GM21390 (cell line): ENCODE measurements at regions not wholly inside any gene's neighbourhood (a gene's known extent, or its start where the extent isn't known, plus 50 kb on each side); places are given as distances from the start of the nearest gene placed in this dataset.

Experiments used
- ATAC-seq: cut with Tn5 transposase; IDR thresholded peaks from one replicate; pipeline ENCODE4 v1.9.1; 2021; ENCODE audit not compliant: unreplicated experiment

GRCh38 chr12:127209318-127209717 lies 1057.7 kb upstream of the TMEM132C start:
- no peak for ATAC-seq

GRCh38 chr12:127214186-127214585 lies 1052.8 kb upstream of the TMEM132C start:
- ATAC-seq: no peak

GRCh38 chr12:127223011-127223410 lies 1044.0 kb upstream of the TMEM132C start:
- ATAC-seq: no peak

DNA sequence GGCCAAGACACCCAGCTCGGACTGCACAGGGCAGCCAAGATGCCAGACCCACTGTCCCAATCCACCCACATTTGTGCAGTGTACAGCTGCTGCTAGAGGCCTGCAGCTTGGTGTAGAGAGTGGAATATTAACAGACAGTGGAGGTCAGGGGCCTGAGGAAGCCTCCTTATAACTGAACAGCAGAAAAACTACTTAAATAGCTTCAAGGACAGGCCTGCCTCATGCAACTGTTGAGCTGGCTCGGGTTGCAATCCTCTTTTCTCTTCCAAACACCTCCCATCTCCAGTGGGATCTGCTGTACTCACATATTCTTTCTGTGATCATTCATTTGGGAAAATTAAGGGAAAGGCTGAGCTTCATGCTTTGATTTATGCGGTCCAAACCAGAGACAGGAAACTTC lies 1043.2 kb upstream of the TMEM132C start:
- no peak for ATAC-seq

DNA sequence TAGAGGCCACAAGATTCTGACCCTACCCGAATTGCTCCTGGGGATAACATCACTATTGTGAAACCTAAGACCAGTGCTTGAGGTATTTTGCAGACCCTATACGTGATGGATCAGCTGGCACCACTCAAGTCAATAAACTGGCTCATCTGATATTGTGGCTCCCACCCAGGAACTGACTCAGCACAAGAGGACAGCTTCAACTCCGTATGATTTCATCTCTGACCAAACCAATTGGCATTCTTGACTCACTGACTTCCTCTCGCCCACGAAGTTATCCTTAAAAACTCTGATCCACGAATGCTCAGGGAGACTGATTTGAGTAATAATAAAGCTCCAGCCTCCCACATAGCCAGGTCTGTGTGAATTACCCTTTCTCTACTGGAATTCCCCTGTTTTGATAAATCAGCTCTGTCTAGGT lies 1036.1 kb upstream of the TMEM132C start:
- ATAC-seq: no peak

GRCh38 chr12:127231371-127231770 lies 1035.6 kb upstream of the TMEM132C start:
- no peak for ATAC-seq

- no peak for ATAC-seq
Measured at GRCh38 chr12:127233016-127233415, 1034.0 kb upstream of the TMEM132C start.

- ATAC-seq: no peak
Measured at GRCh38 chr12:127235761-127236160, 1031.2 kb upstream of the TMEM132C start.

- no peak for ATAC-seq
Measured at GRCh38 chr12:127236491-127236890, 1030.5 kb upstream of the TMEM132C start.

GRCh38 chr12:127237151-127237550 lies 1029.8 kb upstream of the TMEM132C start:
- ATAC-seq: no peak

- no peak for ATAC-seq
Measured at GRCh38 chr12:127238107-127238506, 1028.9 kb upstream of the TMEM132C start.

DNA sequence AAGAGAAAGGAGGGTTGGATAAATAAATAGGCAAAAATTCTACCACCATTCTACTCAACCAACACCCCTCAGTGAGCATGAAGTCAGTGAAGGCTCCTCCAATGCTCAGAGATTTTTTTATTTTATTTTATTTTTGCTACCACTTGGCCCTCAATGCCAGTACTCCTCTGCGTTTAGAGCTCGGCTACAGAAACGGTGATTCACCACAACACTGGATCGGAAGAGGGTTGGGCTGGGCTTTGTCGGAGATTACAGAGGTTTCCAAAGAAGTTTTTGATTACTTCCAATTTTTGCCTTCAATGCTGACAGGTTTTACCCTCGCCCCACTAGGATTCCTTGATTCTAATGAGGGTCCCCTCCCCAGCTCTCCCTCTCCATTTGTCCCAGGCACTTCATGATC lies 1027.2 kb upstream of the TMEM132C start:
- no peak for ATAC-seq

DNA sequence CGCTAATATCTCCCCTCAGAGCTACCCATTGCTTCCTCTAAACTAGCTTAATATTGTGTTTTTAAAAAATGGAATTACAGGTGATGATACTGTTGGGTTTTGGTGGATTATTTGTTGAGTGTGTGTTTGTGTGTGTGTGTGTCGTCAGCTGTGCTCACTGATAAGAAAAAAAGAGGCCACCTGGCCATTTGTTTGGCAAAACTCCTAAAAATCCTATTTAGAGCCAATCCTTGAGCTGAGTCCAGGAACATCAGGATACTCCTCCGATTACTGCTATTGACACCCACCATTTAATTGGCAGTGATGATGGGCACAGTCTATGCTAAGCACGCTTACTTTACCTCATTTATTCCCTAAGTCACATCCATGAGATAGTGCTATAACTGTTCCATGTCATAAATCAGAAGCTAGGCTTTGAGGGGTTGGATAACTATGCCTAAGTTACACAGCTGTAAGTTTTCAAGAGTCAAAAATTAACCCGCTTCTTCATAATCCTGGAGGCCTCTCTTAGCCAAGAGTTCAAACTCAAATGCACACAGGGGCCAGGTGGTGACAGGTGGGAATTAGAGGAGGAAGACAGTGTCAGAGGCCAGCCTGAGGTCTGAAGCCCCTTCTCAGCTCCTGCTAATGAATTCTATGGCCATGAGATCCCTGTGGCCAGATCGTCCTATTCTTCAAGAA lies 1026.6 kb upstream of the TMEM132C start:
- no peak for ATAC-seq

- ATAC-seq: no peak
Measured at GRCh38 chr12:127241072-127241817, 1025.7 kb upstream of the TMEM132C start.

DNA sequence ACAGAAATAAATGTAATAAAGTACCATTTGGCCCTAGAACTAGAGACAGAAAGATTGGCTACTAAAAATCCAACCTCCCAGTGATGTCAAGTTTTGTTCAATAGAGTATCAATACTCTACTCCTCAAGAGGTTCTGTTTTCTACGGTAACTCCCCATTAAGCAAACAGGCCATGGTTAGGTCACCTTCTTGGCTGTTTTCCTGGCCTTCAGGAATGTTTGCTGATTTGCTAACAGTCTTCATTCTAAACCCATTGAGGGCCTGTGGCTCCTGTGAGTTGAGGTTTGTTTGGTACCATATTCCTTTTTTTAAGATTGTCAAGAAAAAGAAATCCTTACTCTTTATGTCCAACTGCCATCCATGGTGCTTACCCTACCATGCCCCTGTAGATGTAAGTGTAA lies 1022.0 kb upstream of the TMEM132C start:
- no peak for ATAC-seq

DNA sequence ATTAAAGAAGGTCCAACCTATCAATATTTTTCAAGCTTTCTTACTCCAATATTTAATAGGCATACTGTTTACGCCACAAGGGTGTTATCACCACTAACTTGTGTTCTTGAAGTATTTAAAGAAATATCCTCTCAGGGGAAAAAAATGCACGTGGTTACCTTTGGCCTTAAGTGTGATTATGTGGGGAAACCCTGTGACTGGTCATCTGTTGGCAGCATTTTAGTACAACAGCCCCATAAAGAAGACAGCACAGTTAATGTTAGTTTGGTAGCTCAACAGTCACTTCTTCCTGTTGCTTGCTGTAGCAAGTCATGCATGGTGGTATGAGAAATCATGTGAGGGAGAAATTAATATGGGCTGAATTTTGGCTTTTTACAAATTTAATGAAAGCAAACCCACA lies 1021.5 kb upstream of the TMEM132C start:
- ATAC-seq: no peak

- ATAC-seq: no peak
Measured at GRCh38 chr12:127247937-127248336, 1019.0 kb upstream of the TMEM132C start.

DNA sequence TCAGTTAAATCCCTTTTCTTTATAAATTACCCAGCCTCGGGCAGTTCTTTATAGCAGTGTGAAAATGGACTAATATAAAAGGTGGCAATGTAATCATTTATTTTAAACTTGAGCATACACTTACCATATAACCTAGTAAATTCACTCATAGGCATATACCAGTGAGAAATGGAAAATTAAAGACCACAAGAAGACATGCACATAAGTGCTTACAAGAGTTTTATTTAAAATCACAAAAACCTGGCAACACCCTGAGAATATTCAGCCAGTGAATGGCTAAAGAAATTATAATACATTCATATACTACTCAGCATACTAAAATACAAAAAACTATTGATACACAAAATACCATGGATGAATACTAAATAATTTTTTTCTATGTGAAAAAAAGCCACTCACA lies 1017.5 kb upstream of the TMEM132C start:
- no peak for ATAC-seq

DNA sequence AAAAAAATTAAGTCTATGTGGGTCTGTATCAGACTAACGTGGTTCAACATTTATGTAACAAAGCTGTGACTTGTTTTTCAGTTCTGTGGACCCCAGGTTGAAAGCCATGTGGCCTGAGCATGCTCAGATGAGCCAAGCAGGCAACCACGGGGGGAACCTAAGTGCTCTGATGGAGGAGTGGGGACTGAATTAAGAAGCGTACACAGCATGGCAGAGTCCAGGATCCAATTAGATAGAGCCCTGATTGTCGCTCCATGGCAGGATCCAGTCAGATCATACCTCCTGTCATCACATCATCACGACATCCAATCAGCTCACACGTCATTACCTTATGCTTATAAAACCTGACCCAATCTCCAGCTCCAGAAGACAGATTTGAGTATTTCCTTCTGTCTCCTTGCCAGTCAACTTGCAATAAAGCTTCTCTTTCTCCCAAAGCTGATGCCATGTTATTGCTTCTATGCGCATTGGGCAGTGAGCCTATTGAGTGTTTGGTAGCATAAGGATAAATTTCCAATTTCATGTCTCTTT lies 1013.1 kb upstream of the TMEM132C start:
- no peak for ATAC-seq

- ATAC-seq: no peak
Measured at GRCh38 chr12:127254420-127254955, 1012.5 kb upstream of the TMEM132C start.

DNA sequence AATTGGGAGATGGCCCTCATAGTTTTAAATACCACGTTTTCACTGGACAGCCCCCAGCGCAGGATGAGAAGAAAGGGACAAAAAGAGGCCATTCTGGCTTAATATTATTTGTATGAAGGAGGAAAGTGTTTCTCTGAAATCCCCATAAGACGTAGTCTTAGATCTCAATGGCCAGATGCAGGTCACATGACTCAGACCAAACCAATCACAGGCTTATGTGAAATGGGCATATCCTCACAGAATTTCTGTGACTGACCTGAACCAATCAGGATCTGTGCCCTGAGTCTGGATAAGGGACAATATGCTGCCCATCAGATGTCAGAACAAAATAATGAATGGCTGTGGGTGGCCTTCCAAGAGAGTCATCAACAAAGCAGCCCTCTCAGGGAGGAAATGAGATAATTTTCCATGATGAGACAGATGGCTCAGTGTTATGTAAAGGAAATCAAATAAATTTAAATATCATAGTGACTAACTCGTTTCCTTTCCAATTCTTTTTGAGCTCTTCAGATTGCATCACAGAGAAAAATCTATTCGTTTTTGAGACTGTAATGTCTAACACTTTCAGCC lies 1009.5 kb upstream of the TMEM132C start:
- no peak for ATAC-seq

DNA sequence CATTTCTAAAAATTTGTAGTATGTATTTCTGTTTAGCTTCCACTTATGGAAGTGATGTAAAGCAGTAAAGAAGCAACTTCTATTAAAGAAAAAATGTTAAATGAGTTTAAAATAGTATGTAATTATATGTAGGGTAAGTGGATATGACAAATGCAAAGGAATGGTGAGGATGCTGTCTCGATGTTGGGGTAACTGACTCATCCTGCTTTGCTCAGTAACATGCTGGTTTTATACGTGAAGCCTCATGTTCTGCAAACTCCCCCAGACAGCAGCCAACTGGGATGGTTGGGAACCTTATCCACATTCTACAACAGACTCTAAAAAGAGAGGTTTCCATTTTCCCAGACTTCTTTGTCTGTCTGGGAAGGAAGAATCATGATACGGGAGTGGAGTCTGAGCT lies 1006.4 kb upstream of the TMEM132C start:
- no peak for ATAC-seq
